ENCODE measurements at regions not wholly inside any gene's neighbourhood (a gene's known extent, or its start where the extent isn't known, plus 50 kb on each side); places are given as distances from the start of the nearest gene placed in this dataset.

- TF ChIP-seq, protein P1, sequence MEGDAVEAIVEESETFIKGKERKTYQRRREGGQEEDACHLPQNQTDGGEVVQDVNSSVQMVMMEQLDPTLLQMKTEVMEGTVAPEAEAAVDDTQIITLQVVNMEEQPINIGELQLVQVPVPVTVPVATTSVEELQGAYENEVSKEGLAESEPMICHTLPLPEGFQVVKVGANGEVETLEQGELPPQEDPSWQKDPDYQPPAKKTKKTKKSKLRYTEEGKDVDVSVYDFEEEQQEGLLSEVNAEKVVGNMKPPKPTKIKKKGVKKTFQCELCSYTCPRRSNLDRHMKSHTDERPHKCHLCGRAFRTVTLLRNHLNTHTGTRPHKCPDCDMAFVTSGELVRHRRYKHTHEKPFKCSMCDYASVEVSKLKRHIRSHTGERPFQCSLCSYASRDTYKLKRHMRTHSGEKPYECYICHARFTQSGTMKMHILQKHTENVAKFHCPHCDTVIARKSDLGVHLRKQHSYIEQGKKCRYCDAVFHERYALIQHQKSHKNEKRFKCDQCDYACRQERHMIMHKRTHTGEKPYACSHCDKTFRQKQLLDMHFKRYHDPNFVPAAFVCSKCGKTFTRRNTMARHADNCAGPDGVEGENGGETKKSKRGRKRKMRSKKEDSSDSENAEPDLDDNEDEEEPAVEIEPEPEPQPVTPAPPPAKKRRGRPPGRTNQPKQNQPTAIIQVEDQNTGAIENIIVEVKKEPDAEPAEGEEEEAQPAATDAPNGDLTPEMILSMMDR (IDR thresholded peaks at IDR 0.05) = no peak
- no peak for TF ChIP-seq POLR2AphosphoS5 (IDR thresholded peaks at IDR 0.05)
These were observed 2012.3 kb upstream of the PIK3C3 start for GRCh38 chr18:39942702-39943101.
